BJ (cell line): ENCODE measurements at regions not wholly inside any gene's neighbourhood (a gene's known extent, or its start where the extent isn't known, plus 50 kb on each side); places are given as distances from the start of the nearest gene placed in this dataset.

Experiments
- CTCF ChIA-PET: fragments of 350-600 bp; formaldehyde crosslinking; extraction: SDS; loops from one replicate; lab custom pipeline; 2021; ENCODE audit warnings: antibody characterized with exemption, inconsistent platforms; lab: Yijun Ruan, JAX
- POLR2A ChIA-PET: fragments of 300-600 bp; sonication (Branson Sonifier 250); formaldehyde crosslinking; extraction: SDS; loops from one replicate; lab custom pipeline; 2021; ENCODE audit warnings: antibody characterized with exemption; lab: Charles Lee
- DNase-seq: peaks from one replicate; pipeline ENCODE4 v3.0.0-alpha.2; 2011; ENCODE audit warnings: low read depth
- H3K27me3 ChIP-seq: 2 replicates; pipeline ENCODE4 v1.6.0; 2011; ENCODE audit warnings: low read length; ENCODE audit not compliant: control insufficient read depth, insufficient read depth
- H3K36me3 ChIP-seq: 2 replicates; pipeline ENCODE4 v1.5.1; 2011; ENCODE audit warnings: low read length; ENCODE audit not compliant: control insufficient read depth, insufficient read depth
- H3K4me3 ChIP-seq: 2 replicates; pipeline ENCODE4 v1.5.1; 2011; ENCODE audit warnings: low read depth, mild to moderate bottlenecking, control low read depth, low read length
- CTCF ChIP-seq: IDR thresholded peaks from 2 replicates; pipeline ENCODE4 v1.5.1; 2011; ENCODE audit warnings: low read depth, mild to moderate bottlenecking, control low read depth, inconsistent platforms, low read length, moderate library complexity; ENCODE audit not compliant: insufficient read depth

- Histone ChIP-seq H3K4me3 (no peak overlapping the region), H3K27me3 (no peaks in the 10 kb centered on the region), H3K36me3 (no peaks in the 10 kb centered on the region)
- no peak for DNase-seq
- POLR2A ChIA-PET = no interaction called here
- no peak for TF ChIP-seq CTCF
- CTCF ChIA-PET = no interaction called here
Measured at GRCh38 chr10:8640878-8641277, 586.4 kb downstream of the GATA3 start.

GRCh38 chr10:8656261-8656660, 601.8 kb downstream of the GATA3 start:
- Histone ChIP-seq H3K4me3 (no peak overlapping the region), H3K36me3 (no peaks in the 10 kb centered on the region), H3K27me3 (no peaks in the 10 kb centered on the region)
- POLR2A ChIA-PET = no interaction called here
- TF ChIP-seq CTCF = no peak
- CTCF ChIA-PET = no interaction called here
- DNase-seq = no peak

- CTCF ChIA-PET = no interaction called here
- DNase-seq = no peak
- POLR2A ChIA-PET = no interaction called here
- Histone ChIP-seq H3K36me3 (no peaks in the 10 kb centered on the region), H3K27me3 (no peaks in the 10 kb centered on the region), H3K4me3 (no peak overlapping the region)
- no peak for TF ChIP-seq CTCF
Measured at GRCh38 chr10:8659982-8660381, 605.5 kb downstream of the GATA3 start.

GRCh38 chr10:8661886-8662285, 607.4 kb downstream of the GATA3 start:
- no peak for TF ChIP-seq CTCF
- no peak for DNase-seq
- ChIA-PET POLR2A (no interaction called here), CTCF (no interaction called here)
- H3K4me3 ChIP-seq = no peak overlapping the region
- no peaks in the 10 kb centered on the region for H3K36me3 ChIP-seq
- no peaks in the 10 kb centered on the region for H3K27me3 ChIP-seq

- ChIA-PET CTCF (interaction anchor here (0.6 kb wide), 1 partner anchor 444 kb away, joined by 3 read pairs; no protein-coding TSS in a partner anchor), POLR2A (no interaction called here)
- H3K27me3 ChIP-seq = no peaks in the 10 kb centered on the region
- TF ChIP-seq CTCF = no peak
- no peak for DNase-seq
- no peaks in the 10 kb centered on the region for H3K36me3 ChIP-seq
- no peak overlapping the region for H3K4me3 ChIP-seq
Measured at GRCh38 chr10:8663131-8663530, 608.6 kb downstream of the GATA3 start.
